SH-SY5Y (cell line): ENCODE measurements at regions not wholly inside any gene's neighbourhood (a gene's known extent, or its start where the extent isn't known, plus 50 kb on each side); places are given as distances from the start of the nearest gene placed in this dataset.

ENCODE experiments used
- GATA2 ChIP-seq: IDR thresholded peaks from 2 replicates; pipeline ENCODE4 v1.6.1; 2011; ENCODE audit warnings: mild to moderate bottlenecking, low read depth, low read length
- GATA3 ChIP-seq: IDR thresholded peaks from 2 replicates; pipeline ENCODE4 v1.6.1; 2011; ENCODE audit warnings: low read depth, mild to moderate bottlenecking, low read length, moderate library complexity

GRCh38 chr2:4715065-4715464 is 977.1 kb upstream of the SOX11 start:
- TF ChIP-seq GATA3 (no peak), GATA2 (no peak)
